Pancreas (tissue), 10 donors: ENCODE measurements at regions not wholly inside any gene's neighbourhood (a gene's known extent, or its start where the extent isn't known, plus 50 kb on each side); places are given as distances from the start of the nearest gene placed in this dataset.

ENCODE experiments used
- ATAC-seq, 4 donors: fragments of 200-7000 bp; cut with Tn5 transposase; one replicate each; pipeline versions ENCODE4 v1.8.0 to v1.9.1; 2020; ENCODE audit warnings: mild to moderate bottlenecking in 4 of 4, moderate library complexity in 4 of 4
- DNase-seq, 6 donors: peaks; one replicate each; pipeline ENCODE4 v3.0.0-alpha.2; 2020
- FAIRE-seq: peaks from 2 replicates; lab custom pipeline; 2012; peaks lifted over from hg19 to GRCh38; lab: Jason Lieb, UNC
- H3K27ac ChIP-seq, 4 donors: fragments of 200-600 bp; sonication (generic); 1 replicate in 3 of 4; 2 replicates in 1 of 4; pipeline versions ENCODE4 v1.5.0 to v1.8.0; 2020
- H3K27me3 ChIP-seq, 4 donors: fragments of 200-600 bp; one replicate each; pipeline ENCODE4 v1.8.0; 2021
- H3K36me3 ChIP-seq, 3 donors: fragments of 200-600 bp; sonication (generic) in 1 of 3; one replicate each; pipeline versions ENCODE4 v1.5.0 to v1.8.0; 2020 to 2021
- H3K4me1 ChIP-seq, 3 donors: fragments of 200-600 bp; one replicate each; pipeline ENCODE4 v1.8.0; 2021
- H3K4me3 ChIP-seq, 4 donors: fragments of 200-600 bp; sonication (generic) in 2 of 4; one replicate each; pipeline versions ENCODE4 v1.5.0 to v1.8.0; 2020 to 2021
- H3K9me3 ChIP-seq, 4 donors: fragments of 200-600 bp; one replicate each; pipeline ENCODE4 v1.8.0; 2021
- CTCF ChIP-seq, 4 donors: fragments of 200-600 bp; sonication (generic) in 3 of 4; IDR thresholded peaks; one replicate each; pipeline versions ENCODE4 v1.5.0 to v1.8.0; 2021; ENCODE audit warnings: antibody characterized with exemption in 4 of 4
- WGBS, 2 donors: extraction: QIAGEN DNeasy Blood & Tissue Kit; methylation state at CpG; one replicate each; pipeline ENCODE4 v1.1.7; 2013; 5-methylcytosine and 5-hydroxymethylcytosine counted together
- intact Hi-C, 3 donors: fragments of 100-400 bp; cut with DNase I; formaldehyde crosslinking; loops; one replicate each; pipeline versions ENCODE4 v1.11.1 to v1.14.2; 2022
- donor health status: healthy with polysubstance abuse.
- donor health status: DM: no; HTN: no; CAD: no; lungs with moderate emphysema.
- donor health status: DM: no; HTN: no; CAD: no.
- donor health status: control.
- donor health status: control.
- donor health status: Bipolar disorder and iron deficiency.
- donor health status: DM: yes; HTN: yes; CAD: no.
- donor health status: DM: no; HTN: no; CAD: no.
- donor health status: DM: no; HTN: no; CAD: no.
- donor health status: DM: yes; HTN: yes; CAD: no.

- DNase-seq (no peak), ATAC-seq (no peak), FAIRE-seq (no peak)
- Histone ChIP-seq H3K9me3 (no peaks in the 10 kb centered on the region), H3K27me3 (no peaks in the 10 kb centered on the region), H3K4me3 (no peak overlapping the region), H3K36me3 (no peaks in the 10 kb centered on the region), H3K27ac (no peak overlapping the region), H3K4me1 (no peaks in the 10 kb centered on the region)
- intact Hi-C loops: no loop called here
- TF ChIP-seq CTCF (IDR thresholded peaks at IDR 0.05): no peak
Measured at GRCh38 chr20:10832141-10832540, 158.3 kb upstream of the JAG1 start.

- no peak for FAIRE-seq
- no peaks in the 10 kb centered on the region for H3K9me3 ChIP-seq
Measured at GRCh38 chr20:10837901-10838300, 164.1 kb upstream of the JAG1 start.

GRCh38 chr20:10842116-10842515, 168.3 kb upstream of the JAG1 start:
- no peak for TF ChIP-seq CTCF (IDR thresholded peaks at IDR 0.05)
- 92 to 96% methylated on average over 3 of the region's 3 CpGs for WGBS, 2 donors
- H3K27me3 ChIP-seq: no peaks in the 10 kb centered on the region
- no peaks in the 10 kb centered on the region for H3K9me3 ChIP-seq
- FAIRE-seq (no peak), DNase-seq (no peak), ATAC-seq (no peak)
- no peak overlapping the region for H3K27ac ChIP-seq
- no peaks in the 10 kb centered on the region for H3K36me3 ChIP-seq
- intact Hi-C loops: no loop called here
- no peaks in the 10 kb centered on the region for H3K4me1 ChIP-seq
- H3K4me3 ChIP-seq: no peak overlapping the region

More at GRCh38 chr20:10837901-10838300, 164.1 kb upstream of the JAG1 start:
- Histone ChIP-seq H3K4me3 (no peak overlapping the region), H3K27me3 (no peaks in the 10 kb centered on the region), H3K27ac (no peak overlapping the region), H3K4me1 (no peaks in the 10 kb centered on the region), H3K36me3 (no peaks in the 10 kb centered on the region)
- intact Hi-C loops: no loop called here
- DNase-seq: no peak
- no peak for TF ChIP-seq CTCF (IDR thresholded peaks at IDR 0.05)
- no peak for ATAC-seq

- DNase-seq: no peak
Measured at GRCh38 chr20:10843146-10843711, 169.4 kb upstream of the JAG1 start.

More at GRCh38 chr20:10843146-10843711, 169.4 kb upstream of the JAG1 start:
- H3K4me3 ChIP-seq: no peak overlapping the region
- H3K36me3 ChIP-seq: no peaks in the 10 kb centered on the region
- intact Hi-C loops: no loop called here
- H3K4me1 ChIP-seq: no peaks in the 10 kb centered on the region
- ATAC-seq (no peak), FAIRE-seq (no peak)
- no peaks in the 10 kb centered on the region for H3K27me3 ChIP-seq
- H3K9me3 ChIP-seq: no peaks in the 10 kb centered on the region
- WGBS, 2 donors: 83 to 94% methylated on average over 5 of the region's 5 CpGs
- no peak overlapping the region for H3K27ac ChIP-seq
- no peak for TF ChIP-seq CTCF (IDR thresholded peaks at IDR 0.05)
